ENCODE measurements at regions not wholly inside any gene's neighbourhood (a gene's known extent, or its start where the extent isn't known, plus 50 kb on each side); places are given as distances from the start of the nearest gene placed in this dataset.

DNA sequence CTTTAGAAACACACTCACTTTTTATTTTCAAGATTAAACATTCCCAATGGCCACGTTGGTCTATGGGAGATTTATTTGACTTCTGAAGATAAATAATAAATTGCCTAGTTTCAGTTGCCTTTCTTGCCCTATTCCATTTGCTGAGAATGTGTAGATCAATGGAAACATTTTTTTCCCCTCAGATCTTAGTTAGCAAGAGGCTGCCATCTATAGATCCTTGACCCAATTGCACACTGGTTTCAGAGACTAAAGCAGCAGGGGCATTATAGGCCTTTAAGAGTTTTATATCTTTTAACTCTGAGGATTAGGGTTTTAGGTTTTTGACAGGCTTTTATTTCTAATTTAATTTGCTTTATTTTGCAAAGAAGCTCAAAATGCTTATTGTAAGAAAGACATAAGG lies 163.2 kb upstream of the GPR26 start:
- no peak for TF ChIP-seq POLR2A (IDR thresholded peaks at IDR 0.05)
- TF ChIP-seq, protein P1, sequence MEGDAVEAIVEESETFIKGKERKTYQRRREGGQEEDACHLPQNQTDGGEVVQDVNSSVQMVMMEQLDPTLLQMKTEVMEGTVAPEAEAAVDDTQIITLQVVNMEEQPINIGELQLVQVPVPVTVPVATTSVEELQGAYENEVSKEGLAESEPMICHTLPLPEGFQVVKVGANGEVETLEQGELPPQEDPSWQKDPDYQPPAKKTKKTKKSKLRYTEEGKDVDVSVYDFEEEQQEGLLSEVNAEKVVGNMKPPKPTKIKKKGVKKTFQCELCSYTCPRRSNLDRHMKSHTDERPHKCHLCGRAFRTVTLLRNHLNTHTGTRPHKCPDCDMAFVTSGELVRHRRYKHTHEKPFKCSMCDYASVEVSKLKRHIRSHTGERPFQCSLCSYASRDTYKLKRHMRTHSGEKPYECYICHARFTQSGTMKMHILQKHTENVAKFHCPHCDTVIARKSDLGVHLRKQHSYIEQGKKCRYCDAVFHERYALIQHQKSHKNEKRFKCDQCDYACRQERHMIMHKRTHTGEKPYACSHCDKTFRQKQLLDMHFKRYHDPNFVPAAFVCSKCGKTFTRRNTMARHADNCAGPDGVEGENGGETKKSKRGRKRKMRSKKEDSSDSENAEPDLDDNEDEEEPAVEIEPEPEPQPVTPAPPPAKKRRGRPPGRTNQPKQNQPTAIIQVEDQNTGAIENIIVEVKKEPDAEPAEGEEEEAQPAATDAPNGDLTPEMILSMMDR (IDR thresholded peaks at IDR 0.05) = no peak
- no peak for TF ChIP-seq POLR2AphosphoS5 (IDR thresholded peaks at IDR 0.05)
